ENCODE measurements at regions not wholly inside any gene's neighbourhood (a gene's known extent, or its start where the extent isn't known, plus 50 kb on each side); places are given as distances from the start of the nearest gene placed in this dataset.

- peak; percentile 34 for DNase-seq
- H3K4me1 ChIP-seq, result peaks cover 9 to 47% (median 29%) of the 10 kb centered on the region in 6 donors
- H3K9me3 ChIP-seq, result no peaks in the 10 kb centered on the region
- H3K27me3 ChIP-seq (replicated peaks in 1 of 7), result peaks cover 0 to 34% (median 0%) of the 10 kb centered on the region in 7 donors
- 79 to 87% (median 86%) methylated on average over 19 of the region's 19 CpGs for WGBS, 5 donors
- TF ChIP-seq POLR2AphosphoS5 (IDR thresholded peaks at IDR 0.05) (no peak), POLR2A (IDR thresholded peaks at IDR 0.05) (no peak)
- TF ChIP-seq, protein P1, sequence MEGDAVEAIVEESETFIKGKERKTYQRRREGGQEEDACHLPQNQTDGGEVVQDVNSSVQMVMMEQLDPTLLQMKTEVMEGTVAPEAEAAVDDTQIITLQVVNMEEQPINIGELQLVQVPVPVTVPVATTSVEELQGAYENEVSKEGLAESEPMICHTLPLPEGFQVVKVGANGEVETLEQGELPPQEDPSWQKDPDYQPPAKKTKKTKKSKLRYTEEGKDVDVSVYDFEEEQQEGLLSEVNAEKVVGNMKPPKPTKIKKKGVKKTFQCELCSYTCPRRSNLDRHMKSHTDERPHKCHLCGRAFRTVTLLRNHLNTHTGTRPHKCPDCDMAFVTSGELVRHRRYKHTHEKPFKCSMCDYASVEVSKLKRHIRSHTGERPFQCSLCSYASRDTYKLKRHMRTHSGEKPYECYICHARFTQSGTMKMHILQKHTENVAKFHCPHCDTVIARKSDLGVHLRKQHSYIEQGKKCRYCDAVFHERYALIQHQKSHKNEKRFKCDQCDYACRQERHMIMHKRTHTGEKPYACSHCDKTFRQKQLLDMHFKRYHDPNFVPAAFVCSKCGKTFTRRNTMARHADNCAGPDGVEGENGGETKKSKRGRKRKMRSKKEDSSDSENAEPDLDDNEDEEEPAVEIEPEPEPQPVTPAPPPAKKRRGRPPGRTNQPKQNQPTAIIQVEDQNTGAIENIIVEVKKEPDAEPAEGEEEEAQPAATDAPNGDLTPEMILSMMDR (IDR thresholded peaks at IDR 0.05 in 8 of 11, conservative IDR thresholded peaks at IDR 0.05 in 3 of 11), result no peak
- intact Hi-C loops (cut with DNase I; ENCODE audit: low total_unique reads), result no loop called here
- no peak overlapping the region for H3K4me3 ChIP-seq
- no peak overlapping the region for H3K27ac ChIP-seq
- H3K36me3 ChIP-seq, result no peaks in the 10 kb centered on the region
These were observed 96.1 kb upstream of the IER5L start for GRCh38 chr9:129273941-129274684.

DNA sequence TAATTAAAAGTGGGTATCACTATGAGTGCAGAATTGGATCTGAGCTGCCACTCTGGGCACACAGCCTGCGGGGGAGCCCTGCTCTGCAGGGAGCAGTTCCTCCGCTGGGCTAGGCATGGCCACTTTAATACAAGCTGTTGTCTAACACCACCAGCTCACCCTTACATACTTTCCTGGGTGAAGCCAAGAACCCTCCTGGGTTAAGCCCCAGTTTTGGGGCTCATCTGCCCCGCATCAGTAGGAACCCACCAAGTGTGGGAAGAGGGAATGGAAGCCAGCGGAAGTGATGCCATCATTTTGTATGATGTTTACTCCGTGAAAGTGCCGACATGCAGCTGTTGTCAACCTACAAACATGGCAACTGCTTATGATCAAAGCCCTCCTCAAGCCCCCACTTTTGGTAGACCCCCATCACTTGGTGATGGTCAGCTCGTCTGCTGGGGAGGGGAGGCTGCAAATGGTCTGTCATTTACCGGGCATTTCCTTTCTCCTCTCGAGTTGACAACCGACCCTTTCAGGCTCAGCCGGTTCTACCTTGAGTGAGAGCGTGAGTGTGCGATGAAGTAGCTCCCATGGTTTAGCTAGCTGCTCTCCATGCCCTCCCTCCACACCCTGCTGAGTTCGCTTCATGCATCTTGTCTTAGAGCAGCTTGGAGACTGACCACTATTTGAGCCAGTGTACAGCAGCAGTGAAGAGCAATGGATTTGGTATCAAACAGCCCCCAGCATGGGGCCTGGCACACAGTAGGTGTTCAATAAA, 95.3 kb upstream of the IER5L start:
- Histone ChIP-seq H3K36me3 (no peaks in the 10 kb centered on the region), H3K27ac (peak overlapping the region in 1 of 8 donors; percentile 77), H3K4me1 (peaks cover 9 to 54% (median 29%) of the 10 kb centered on the region in 6 donors), H3K9me3 (no peaks in the 10 kb centered on the region), H3K4me3 (no peak overlapping the region), H3K27me3 (replicated peaks in 1 of 7) (peaks cover 0 to 29% (median 0%) of the 10 kb centered on the region in 7 donors)
- intact Hi-C loops (cut with DNase I; ENCODE audit: low total_unique reads), result no loop called here
- DNase-seq, result peak; percentile 48
- 90 to 97% (median 93%) methylated on average over 13 to 14 of the region's 14 CpGs for WGBS, 5 donors
- TF ChIP-seq, protein P1 (IDR thresholded peaks at IDR 0.05 in 8 of 11, conservative IDR thresholded peaks at IDR 0.05 in 3 of 11), result no peak
- TF ChIP-seq POLR2AphosphoS5 (IDR thresholded peaks at IDR 0.05) (no peak), POLR2A (IDR thresholded peaks at IDR 0.05) (no peak)

GRCh38 chr9:129272348-129273025, 94.4 kb upstream of the IER5L start:
- peak; percentile 53 for DNase-seq
- H3K4me1 ChIP-seq, result peaks cover 9 to 54% (median 29%) of the 10 kb centered on the region in 6 donors
- H3K4me3 ChIP-seq, result no peak overlapping the region
- H3K27ac ChIP-seq, result peak overlapping the region in 3 of 8 donors; percentile 71 to 77 (median 74)
- H3K9me3 ChIP-seq, result no peaks in the 10 kb centered on the region
- H3K36me3 ChIP-seq, result no peaks in the 10 kb centered on the region
- TF ChIP-seq POLR2AphosphoS5 (IDR thresholded peaks at IDR 0.05) (peak in 2 of 3 donors; percentile 42 to 55), POLR2A (IDR thresholded peaks at IDR 0.05) (no peak)
- TF ChIP-seq, protein P1 (IDR thresholded peaks at IDR 0.05 in 8 of 11, conservative IDR thresholded peaks at IDR 0.05 in 3 of 11), result no peak
- intact Hi-C loops (cut with DNase I; ENCODE audit: low total_unique reads), result no loop called here
- peaks cover 0 to 25% (median 0%) of the 10 kb centered on the region in 7 donors for H3K27me3 ChIP-seq (replicated peaks in 1 of 7)
- WGBS, 5 donors, result 61 to 84% (median 78%) methylated on average over 9 of the region's 9 CpGs
